ENCODE measurements at regions not wholly inside any gene's neighbourhood (a gene's known extent, or its start where the extent isn't known, plus 50 kb on each side); places are given as distances from the start of the nearest gene placed in this dataset.
"Not testable (repeated sequence)": the region's sequence is repeated elsewhere in the genome, so short reads cannot be mapped to it uniquely, and the experiment has no call there.

GRCh38 chr12:131441060-131441396, 269.9 kb upstream of the SFSWAP start:
- FAIRE-seq (no peak), DNase-seq (ENCODE audit: insufficient read length) (no peak)
- no peak for TF ChIP-seq TAF1 (IDR thresholded peaks at IDR 0.05; ENCODE audit: borderline replicate concordance, low read depth, low read length)
- TF ChIP-seq POLR2A (IDR thresholded peaks at IDR 0.05; ENCODE audit: low read depth, low read length) = no peak
- TF ChIP-seq POLR2AphosphoS5 (IDR thresholded peaks at IDR 0.05; ENCODE audit: low read depth, low read length) = no peak

GRCh38 chr12:131441638-131442336, 269.1 kb upstream of the SFSWAP start:
- DNase-seq (ENCODE audit: insufficient read length) (no peak), FAIRE-seq (no peak)
- TF ChIP-seq POLR2A (IDR thresholded peaks at IDR 0.05; ENCODE audit: low read depth, low read length) = no peak
- no peak for TF ChIP-seq TAF1 (IDR thresholded peaks at IDR 0.05; ENCODE audit: borderline replicate concordance, low read depth, low read length)
- no peak for TF ChIP-seq POLR2AphosphoS5 (IDR thresholded peaks at IDR 0.05; ENCODE audit: low read depth, low read length)

GRCh38 chr12:131442337-131442918, 268.5 kb upstream of the SFSWAP start:
- DNase-seq (ENCODE audit: insufficient read length) = no peak
- TF ChIP-seq POLR2A (IDR thresholded peaks at IDR 0.05; ENCODE audit: low read depth, low read length) (no peak), TAF1 (IDR thresholded peaks at IDR 0.05; ENCODE audit: borderline replicate concordance, low read depth, low read length) (no peak), POLR2AphosphoS5 (IDR thresholded peaks at IDR 0.05; ENCODE audit: low read depth, low read length) (no peak)
- FAIRE-seq = no peak

GRCh38 chr12:131443019-131444000, 267.6 kb upstream of the SFSWAP start:
- TF ChIP-seq POLR2A (IDR thresholded peaks at IDR 0.05; ENCODE audit: low read depth, low read length) (no peak), POLR2AphosphoS5 (IDR thresholded peaks at IDR 0.05; ENCODE audit: low read depth, low read length) (no peak), TAF1 (IDR thresholded peaks at IDR 0.05; ENCODE audit: borderline replicate concordance, low read depth, low read length) (no peak)
- DNase-seq (ENCODE audit: insufficient read length) (no peak), FAIRE-seq (no peak)

GRCh38 chr12:131444220-131445164, 266.4 kb upstream of the SFSWAP start:
- DNase-seq (ENCODE audit: insufficient read length) = no peak
- TF ChIP-seq POLR2AphosphoS5 (IDR thresholded peaks at IDR 0.05; ENCODE audit: low read depth, low read length) = no peak
- no peak for TF ChIP-seq POLR2A (IDR thresholded peaks at IDR 0.05; ENCODE audit: low read depth, low read length)
- TF ChIP-seq TAF1 (IDR thresholded peaks at IDR 0.05; ENCODE audit: borderline replicate concordance, low read depth, low read length) = no peak
- no peak for FAIRE-seq

GRCh38 chr12:131445184-131445774, 265.6 kb upstream of the SFSWAP start:
- DNase-seq (ENCODE audit: insufficient read length) (no peak), FAIRE-seq (no peak)
- no peak for TF ChIP-seq TAF1 (IDR thresholded peaks at IDR 0.05; ENCODE audit: borderline replicate concordance, low read depth, low read length)
- TF ChIP-seq POLR2A (IDR thresholded peaks at IDR 0.05; ENCODE audit: low read depth, low read length) = no peak
- no peak for TF ChIP-seq POLR2AphosphoS5 (IDR thresholded peaks at IDR 0.05; ENCODE audit: low read depth, low read length)

- TF ChIP-seq POLR2A (IDR thresholded peaks at IDR 0.05; ENCODE audit: low read depth, low read length) = no peak
- no peak for TF ChIP-seq POLR2AphosphoS5 (IDR thresholded peaks at IDR 0.05; ENCODE audit: low read depth, low read length)
- TF ChIP-seq TAF1 (IDR thresholded peaks at IDR 0.05; ENCODE audit: borderline replicate concordance, low read depth, low read length) = no peak
- FAIRE-seq = no peak
- DNase-seq (ENCODE audit: insufficient read length) = no peak
These were observed 265.1 kb upstream of the SFSWAP start for GRCh38 chr12:131445795-131446194.

- DNase-seq (ENCODE audit: insufficient read length); FAIRE-seq: not testable (repeated sequence)
These were observed 263.3 kb upstream of the SFSWAP start for GRCh38 chr12:131447636-131448035.

GRCh38 chr12:131448254-131448795, 262.6 kb upstream of the SFSWAP start:
- TF ChIP-seq POLR2A (IDR thresholded peaks at IDR 0.05; ENCODE audit: low read depth, low read length) (no peak), POLR2AphosphoS5 (IDR thresholded peaks at IDR 0.05; ENCODE audit: low read depth, low read length) (no peak), TAF1 (IDR thresholded peaks at IDR 0.05; ENCODE audit: borderline replicate concordance, low read depth, low read length) (no peak)
- DNase-seq (ENCODE audit: insufficient read length) = no peak
- FAIRE-seq = no peak

- TF ChIP-seq TAF1 (IDR thresholded peaks at IDR 0.05; ENCODE audit: borderline replicate concordance, low read depth, low read length) (no peak), POLR2A (IDR thresholded peaks at IDR 0.05; ENCODE audit: low read depth, low read length) (no peak), POLR2AphosphoS5 (IDR thresholded peaks at IDR 0.05; ENCODE audit: low read depth, low read length) (no peak)
- DNase-seq (ENCODE audit: insufficient read length) (no peak), FAIRE-seq (no peak)
These were observed 261.9 kb upstream of the SFSWAP start for GRCh38 chr12:131449027-131449426.

Measured in GM12892 (cell line).